Activated CD8-positive, alpha-beta T cell treated with anti-CD3 and anti-CD28 coated beads for 36 hours (primary cell): ENCODE measurements at regions not wholly inside any gene's neighbourhood (a gene's known extent, or its start where the extent isn't known, plus 50 kb on each side); places are given as distances from the start of the nearest gene placed in this dataset.

Experiments
- ATAC-seq: fragments of 200-7000 bp; cut with Tn5 transposase; one replicate; pipeline ENCODE4 v1.10.0; 2021; ENCODE audit warnings: mild to moderate bottlenecking, moderate library complexity
- CTCF ChIA-PET: fragments of 350-600 bp; sonication (Branson Sonifier 250); formaldehyde crosslinking; loops from one replicate; lab custom pipeline; 2021; ENCODE audit warnings: antibody characterized with exemption; lab: Charles Lee
- POLR2A ChIA-PET: fragments of 350-600 bp; sonication (Branson Sonifier 250); formaldehyde crosslinking; loops from one replicate; lab custom pipeline; 2021; ENCODE audit warnings: antibody characterized with exemption; lab: Charles Lee
- DNase-seq: peaks from one replicate; pipeline ENCODE4 v3.0.0-alpha.2; 2020
- H3K27ac Mint-ChIP-seq: one replicate; pipeline ENCODE4 v1.8.0; 2021; ENCODE audit warnings: mild to moderate bottlenecking, mixed read lengths
- H3K27me3 Mint-ChIP-seq: one replicate; pipeline ENCODE4 v1.8.0; 2021; ENCODE audit warnings: mixed read lengths
- H3K36me3 Mint-ChIP-seq: one replicate; pipeline ENCODE4 v1.8.0; 2021; ENCODE audit warnings: low read depth, mixed read lengths
- H3K4me1 Mint-ChIP-seq: one replicate; pipeline ENCODE4 v1.8.0; 2021; ENCODE audit warnings: low read depth, mixed read lengths
- H3K4me3 Mint-ChIP-seq: one replicate; pipeline ENCODE4 v1.8.0; 2021; ENCODE audit warnings: mild to moderate bottlenecking, moderate library complexity, mixed read lengths
- H3K9me3 Mint-ChIP-seq: one replicate; pipeline ENCODE4 v1.8.0; 2021; ENCODE audit warnings: mixed read lengths
- intact Hi-C: fragments of 100-400 bp; cut with micrococcal nuclease; formaldehyde crosslinking; loops from one replicate; pipeline ENCODE4 v1.10.0; 2022
- TF ChIP-seq, protein P1 (sequence below): fragments of 200-600 bp; IDR thresholded peaks from one replicate; pipeline ENCODE4 v1.8.0; 2022; ENCODE audit warnings: antibody characterized with exemption, mild to moderate bottlenecking

DNA sequence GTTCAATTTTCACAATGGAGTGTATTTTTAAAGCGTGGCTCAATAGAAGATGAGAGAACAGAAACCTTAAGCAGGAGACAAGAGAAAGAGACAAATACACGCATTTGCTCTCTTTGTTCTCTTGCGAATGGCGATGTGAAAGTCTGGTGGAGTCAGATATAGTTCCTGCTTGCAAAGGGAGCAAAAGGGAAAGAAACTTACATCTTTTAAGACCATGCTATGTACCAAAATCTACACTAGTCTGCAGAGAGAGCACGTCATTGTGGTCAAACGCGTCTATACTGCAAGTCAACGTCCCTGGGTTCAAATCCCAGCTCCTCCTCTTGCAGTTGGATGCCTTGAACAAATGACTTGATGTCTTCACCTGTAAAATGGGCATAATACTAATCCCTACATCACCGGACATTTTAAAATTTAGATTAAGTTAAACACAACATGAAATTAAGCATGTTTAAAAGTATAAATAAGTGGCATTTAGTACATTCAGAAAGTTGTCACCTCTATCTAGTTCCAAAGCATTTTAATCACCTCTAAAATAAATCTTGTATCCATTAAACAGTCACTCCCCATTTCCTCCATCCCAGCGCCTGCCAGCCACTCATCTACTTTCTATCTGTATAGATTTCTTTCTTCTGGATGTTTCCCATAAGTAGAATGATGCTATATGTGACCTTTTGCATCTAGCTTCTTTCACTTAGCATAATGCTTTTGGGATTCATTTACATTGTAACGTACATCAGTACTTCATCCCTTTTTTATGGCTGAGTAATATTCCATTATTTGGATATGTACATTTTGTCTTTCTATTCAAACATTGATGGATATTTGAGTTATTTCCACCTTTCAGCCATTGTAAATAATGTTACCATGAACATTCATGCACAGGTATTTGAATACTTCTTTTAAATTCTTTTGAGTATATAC is 406.9 kb downstream of the TMEM114 start:
- DNase-seq (no peak), ATAC-seq (no peak)
- POLR2A ChIA-PET: no interaction called here
- Mint-ChIP-seq H3K36me3 (no peaks in the 10 kb centered on the region), H3K27me3 (peaks cover 2% of the 10 kb centered on the region), H3K4me3 (no peak overlapping the region), H3K4me1 (no peaks in the 10 kb centered on the region), H3K9me3 (peaks cover 4% of the 10 kb centered on the region), H3K27ac (no peak overlapping the region)
- intact Hi-C loops: no loop called here
- CTCF ChIA-PET: no interaction called here
- TF ChIP-seq, protein P1, sequence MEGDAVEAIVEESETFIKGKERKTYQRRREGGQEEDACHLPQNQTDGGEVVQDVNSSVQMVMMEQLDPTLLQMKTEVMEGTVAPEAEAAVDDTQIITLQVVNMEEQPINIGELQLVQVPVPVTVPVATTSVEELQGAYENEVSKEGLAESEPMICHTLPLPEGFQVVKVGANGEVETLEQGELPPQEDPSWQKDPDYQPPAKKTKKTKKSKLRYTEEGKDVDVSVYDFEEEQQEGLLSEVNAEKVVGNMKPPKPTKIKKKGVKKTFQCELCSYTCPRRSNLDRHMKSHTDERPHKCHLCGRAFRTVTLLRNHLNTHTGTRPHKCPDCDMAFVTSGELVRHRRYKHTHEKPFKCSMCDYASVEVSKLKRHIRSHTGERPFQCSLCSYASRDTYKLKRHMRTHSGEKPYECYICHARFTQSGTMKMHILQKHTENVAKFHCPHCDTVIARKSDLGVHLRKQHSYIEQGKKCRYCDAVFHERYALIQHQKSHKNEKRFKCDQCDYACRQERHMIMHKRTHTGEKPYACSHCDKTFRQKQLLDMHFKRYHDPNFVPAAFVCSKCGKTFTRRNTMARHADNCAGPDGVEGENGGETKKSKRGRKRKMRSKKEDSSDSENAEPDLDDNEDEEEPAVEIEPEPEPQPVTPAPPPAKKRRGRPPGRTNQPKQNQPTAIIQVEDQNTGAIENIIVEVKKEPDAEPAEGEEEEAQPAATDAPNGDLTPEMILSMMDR: no peak

DNA sequence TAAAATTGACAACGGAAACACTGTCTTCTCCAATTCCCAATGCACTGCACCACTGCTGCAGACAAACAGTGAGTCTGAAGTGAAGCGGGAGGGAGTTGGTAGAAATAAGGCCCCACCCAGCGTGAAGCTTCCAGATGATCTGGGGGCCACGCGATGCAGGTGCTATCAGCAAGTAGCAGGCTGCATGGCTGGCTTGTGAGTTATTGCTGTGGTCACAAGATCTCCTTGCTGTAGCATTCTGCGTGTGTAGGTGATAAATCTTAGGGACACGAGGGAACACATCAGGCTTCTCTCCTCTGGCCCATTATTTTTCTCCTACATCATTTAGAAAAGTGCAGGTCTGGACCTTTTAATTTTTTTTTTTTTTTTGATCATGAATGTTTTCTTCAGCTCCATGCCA is 407.6 kb downstream of the TMEM114 start:
- Mint-ChIP-seq H3K4me3 (no peak overlapping the region), H3K4me1 (no peaks in the 10 kb centered on the region), H3K27me3 (peaks cover 2% of the 10 kb centered on the region), H3K9me3 (peaks cover 4% of the 10 kb centered on the region), H3K36me3 (no peaks in the 10 kb centered on the region), H3K27ac (no peak overlapping the region)
- CTCF ChIA-PET: no interaction called here
- POLR2A ChIA-PET: no interaction called here
- ATAC-seq (no peak), DNase-seq (no peak)
- intact Hi-C loops: no loop called here
- TF ChIP-seq, protein P1: no peak

DNA sequence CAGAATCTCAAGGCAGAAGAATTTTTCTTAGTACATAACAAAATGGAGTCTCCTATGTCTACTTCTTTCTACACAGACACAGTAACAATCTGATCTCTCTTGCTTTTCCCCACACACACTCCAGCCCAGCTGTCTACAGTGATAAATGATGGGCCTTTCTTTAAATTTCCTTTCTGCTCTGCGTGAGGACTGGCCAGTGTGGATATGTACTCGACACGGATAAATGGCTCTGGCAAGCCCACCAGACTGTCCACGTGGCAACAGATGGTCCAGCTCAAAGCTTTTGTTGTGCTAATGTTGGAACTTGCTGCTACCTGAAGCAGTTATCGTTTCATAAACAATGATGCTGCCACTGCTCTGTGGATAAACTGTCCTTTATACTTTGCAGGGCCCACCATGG is 410.7 kb downstream of the TMEM114 start:
- no peak for ATAC-seq
- TF ChIP-seq, protein P1: no peak
- no peaks in the 10 kb centered on the region for H3K36me3 Mint-ChIP-seq
- ChIA-PET POLR2A (no interaction called here), CTCF (no interaction called here)
- no peak for DNase-seq
- peaks cover 2% of the 10 kb centered on the region for H3K9me3 Mint-ChIP-seq
- intact Hi-C loops: no loop called here
- H3K27me3 Mint-ChIP-seq: peaks cover 2% of the 10 kb centered on the region
- no peak overlapping the region for H3K27ac Mint-ChIP-seq
- no peak overlapping the region for H3K4me3 Mint-ChIP-seq
- H3K4me1 Mint-ChIP-seq: no peaks in the 10 kb centered on the region

DNA sequence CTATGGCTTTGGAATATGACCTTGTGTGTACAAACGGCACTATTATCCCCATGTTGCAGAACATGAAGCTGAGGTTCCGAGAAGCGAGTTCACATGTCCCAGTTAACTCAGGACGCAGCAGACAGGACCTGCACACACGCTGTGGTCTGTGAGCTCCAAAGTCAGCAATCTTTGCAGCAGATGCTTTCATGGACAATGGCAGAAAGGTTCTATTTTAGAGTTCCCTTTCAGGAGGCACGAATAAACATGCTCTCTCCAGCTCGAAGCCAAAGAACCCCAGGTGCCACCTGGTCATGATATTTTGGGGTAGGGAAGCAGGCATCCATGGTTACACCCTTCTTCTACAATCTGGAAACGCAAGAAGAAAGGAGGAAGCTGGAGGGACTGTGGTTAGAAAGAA is 412.0 kb downstream of the TMEM114 start:
- H3K4me3 Mint-ChIP-seq: no peak overlapping the region
- no peaks in the 10 kb centered on the region for H3K4me1 Mint-ChIP-seq
- intact Hi-C loops: no loop called here
- TF ChIP-seq, protein P1: no peak
- H3K36me3 Mint-ChIP-seq: no peaks in the 10 kb centered on the region
- no peak overlapping the region for H3K27ac Mint-ChIP-seq
- ChIA-PET CTCF (no interaction called here), POLR2A (no interaction called here)
- DNase-seq (no peak), ATAC-seq (no peak)
- H3K27me3 Mint-ChIP-seq: peaks cover 2% of the 10 kb centered on the region
- peaks cover 2% of the 10 kb centered on the region for H3K9me3 Mint-ChIP-seq

DNA sequence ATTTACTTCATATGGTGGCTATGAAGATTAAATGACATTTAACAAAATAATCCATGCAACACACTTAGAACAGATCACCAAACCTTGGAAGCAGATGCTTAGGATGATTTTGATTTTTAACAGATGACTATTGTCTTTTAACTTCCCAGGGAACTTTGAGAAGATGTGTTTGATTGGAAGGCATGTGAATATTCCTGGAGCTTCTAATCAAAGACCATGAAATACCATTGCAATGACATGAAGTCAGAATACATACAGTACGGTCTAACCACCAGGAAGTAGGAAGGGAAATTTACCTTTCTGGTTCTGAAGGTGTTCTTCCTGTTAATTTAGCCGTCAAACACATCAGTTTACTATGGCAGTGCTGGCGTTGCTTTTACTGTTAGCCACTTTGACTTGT is 414.9 kb downstream of the TMEM114 start:
- DNase-seq: no peak
- ChIA-PET CTCF (no interaction called here), POLR2A (no interaction called here)
- H3K4me3 Mint-ChIP-seq: no peak overlapping the region
- intact Hi-C loops: no loop called here
- ATAC-seq: no peak
- H3K27me3 Mint-ChIP-seq: peaks cover 2% of the 10 kb centered on the region
- H3K9me3 Mint-ChIP-seq: peaks cover 5% of the 10 kb centered on the region
- no peaks in the 10 kb centered on the region for H3K4me1 Mint-ChIP-seq
- TF ChIP-seq, protein P1: no peak
- H3K36me3 Mint-ChIP-seq: no peaks in the 10 kb centered on the region
- no peak overlapping the region for H3K27ac Mint-ChIP-seq
